Adrenal gland (tissue), 9 donors: ENCODE measurements at regions not wholly inside any gene's neighbourhood (a gene's known extent, or its start where the extent isn't known, plus 50 kb on each side); places are given as distances from the start of the nearest gene placed in this dataset.
"Not testable (repeated sequence)": the region's sequence is repeated elsewhere in the genome, so short reads cannot be mapped to it uniquely, and the experiment has no call there.

ENCODE experiments used
- DNase-seq, 7 donors: peaks; one replicate each; pipeline ENCODE4 v3.0.0-alpha.2; 2019 to 2020
- H3K27ac ChIP-seq, 5 donors: fragments of 200-600 bp; sonication (generic) in 4 of 5; 1 replicate in 3 of 5; 2 replicates in 2 of 5; pipeline versions ENCODE4 v1.5.1 to v1.8.0; 2016 to 2020; ENCODE audit warnings: mild to moderate bottlenecking in 1 of 5
- H3K27me3 ChIP-seq: fragments of 200-600 bp; 2 replicates; pipeline ENCODE4 v1.8.0; 2021
- H3K36me3 ChIP-seq, 2 donors: fragments of 200-600 bp; replicated peaks in 1 of 2; 1 replicate in 1 of 2; 2 replicates in 1 of 2; pipeline versions ENCODE4 v1.5.1 to v1.8.0; 2018 to 2022
- H3K4me1 ChIP-seq, 2 donors: fragments of 200-600 bp; replicated peaks in 1 of 2; 1 replicate in 1 of 2; 2 replicates in 1 of 2; pipeline versions ENCODE4 v1.5.1 to v1.8.0; 2018 to 2021
- H3K4me3 ChIP-seq, 4 donors: fragments of 200-600 bp; sonication (generic) in 3 of 4; one replicate each; pipeline ENCODE4 v1.5.1; 2016 to 2018
- H3K9me3 ChIP-seq, 3 donors: fragments of 200-600 bp; sonication (generic) in 1 of 3; replicated peaks in 1 of 3; 1 replicate in 2 of 3; 2 replicates in 1 of 3; pipeline versions ENCODE4 v1.5.1 to v1.8.0; 2016 to 2021
- POLR2A ChIP-seq, 2 donors: fragments of 450-650 bp; IDR thresholded peaks; one replicate each; pipeline ENCODE4 v1.6.1; 2017; ENCODE audit warnings: antibody characterized with exemption in 2 of 2, mild to moderate bottlenecking in 2 of 2, moderate library complexity in 1 of 2
- WGBS, 4 donors: extraction: QIAGEN DNeasy Blood & Tissue Kit in 2 of 4; methylation state at CpG; one replicate each; pipeline versions ENCODE4 v1.1.5 to v1.1.7; 2013 to 2017; 5-methylcytosine and 5-hydroxymethylcytosine counted together
- intact Hi-C, 2 donors: fragments of 100-400 bp; cut with DNase I; formaldehyde crosslinking; loops; one replicate each; pipeline versions ENCODE4 v1.14.1 to v1.15.0; 2022 to 2023
- TF ChIP-seq, protein P1 (sequence below), 6 experiments: fragments of 450-650 bp in 4 of 6; fragments of 200-600 bp in 2 of 6; sonication (generic) in 1 of 6; IDR thresholded peaks; 1 replicate in 5 of 6; 2 replicates in 1 of 6; pipeline versions ENCODE4 v1.5.1 to v1.8.0; 2016 to 2021; ENCODE audit warnings: antibody characterized with exemption in 6 of 6, mild to moderate bottlenecking in 2 of 6, moderate library complexity in 1 of 6
- donor health status: healthy with polysubstance abuse.
- donor health status: Bipolar disorder and iron deficiency.
- donor health status: DM: yes; HTN: yes; CAD: no.
- donor health status: DM: no; HTN: no; CAD: no.
- donor health status: DM: no; HTN: no; CAD: no.

DNA sequence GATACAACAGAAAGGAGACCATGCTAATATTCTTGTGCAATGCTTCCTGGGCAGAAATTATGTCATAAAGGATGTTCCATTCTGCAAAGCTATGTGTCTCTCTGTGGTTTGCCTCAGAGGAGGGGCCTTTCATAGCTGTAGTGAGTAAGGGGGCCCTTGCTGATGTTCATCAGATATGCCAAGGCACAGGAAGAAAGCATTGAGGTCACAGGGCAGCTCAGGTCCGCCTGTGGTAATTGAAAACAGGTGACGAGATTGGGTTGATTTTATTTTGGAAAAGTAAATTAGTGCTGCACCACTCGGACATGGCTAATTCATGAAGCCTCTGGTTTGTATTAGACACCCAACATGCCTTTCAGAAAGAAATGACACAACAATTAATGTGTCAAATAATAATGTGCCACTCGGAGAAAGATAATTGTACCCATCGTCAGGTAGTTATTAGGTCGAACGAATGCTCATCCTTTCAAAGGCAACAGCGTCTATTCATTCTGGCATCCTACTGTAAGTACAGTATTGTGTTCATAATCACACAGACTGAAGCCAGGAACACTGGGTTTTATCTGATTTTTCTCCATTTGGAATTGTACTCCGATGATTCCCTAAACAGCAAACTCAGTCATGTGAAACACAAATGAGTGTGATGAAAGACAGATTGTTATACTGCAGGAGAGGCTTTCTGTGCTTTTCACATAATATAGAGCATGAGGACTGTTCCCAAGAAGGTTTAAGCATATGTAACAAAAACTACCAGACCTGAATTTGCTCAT lies 421.6 kb upstream of the KLF12 start:
- H3K27ac ChIP-seq, result no peak overlapping the region
- DNase-seq, result no peak
- intact Hi-C loops, result no loop called here
- H3K4me1 ChIP-seq, result no peaks in the 10 kb centered on the region
- 72 to 87% (median 79%) methylated on average over 9 of the region's 9 CpGs for WGBS, 4 donors
- H3K36me3 ChIP-seq, result no peaks in the 10 kb centered on the region
- TF ChIP-seq, protein P1, sequence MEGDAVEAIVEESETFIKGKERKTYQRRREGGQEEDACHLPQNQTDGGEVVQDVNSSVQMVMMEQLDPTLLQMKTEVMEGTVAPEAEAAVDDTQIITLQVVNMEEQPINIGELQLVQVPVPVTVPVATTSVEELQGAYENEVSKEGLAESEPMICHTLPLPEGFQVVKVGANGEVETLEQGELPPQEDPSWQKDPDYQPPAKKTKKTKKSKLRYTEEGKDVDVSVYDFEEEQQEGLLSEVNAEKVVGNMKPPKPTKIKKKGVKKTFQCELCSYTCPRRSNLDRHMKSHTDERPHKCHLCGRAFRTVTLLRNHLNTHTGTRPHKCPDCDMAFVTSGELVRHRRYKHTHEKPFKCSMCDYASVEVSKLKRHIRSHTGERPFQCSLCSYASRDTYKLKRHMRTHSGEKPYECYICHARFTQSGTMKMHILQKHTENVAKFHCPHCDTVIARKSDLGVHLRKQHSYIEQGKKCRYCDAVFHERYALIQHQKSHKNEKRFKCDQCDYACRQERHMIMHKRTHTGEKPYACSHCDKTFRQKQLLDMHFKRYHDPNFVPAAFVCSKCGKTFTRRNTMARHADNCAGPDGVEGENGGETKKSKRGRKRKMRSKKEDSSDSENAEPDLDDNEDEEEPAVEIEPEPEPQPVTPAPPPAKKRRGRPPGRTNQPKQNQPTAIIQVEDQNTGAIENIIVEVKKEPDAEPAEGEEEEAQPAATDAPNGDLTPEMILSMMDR (IDR thresholded peaks at IDR 0.05), result no peak
- no peak for TF ChIP-seq POLR2A (IDR thresholded peaks at IDR 0.05)
- no peak overlapping the region for H3K4me3 ChIP-seq
- H3K9me3 ChIP-seq, result no peaks in the 10 kb centered on the region
- no peaks in the 10 kb centered on the region for H3K27me3 ChIP-seq

DNA sequence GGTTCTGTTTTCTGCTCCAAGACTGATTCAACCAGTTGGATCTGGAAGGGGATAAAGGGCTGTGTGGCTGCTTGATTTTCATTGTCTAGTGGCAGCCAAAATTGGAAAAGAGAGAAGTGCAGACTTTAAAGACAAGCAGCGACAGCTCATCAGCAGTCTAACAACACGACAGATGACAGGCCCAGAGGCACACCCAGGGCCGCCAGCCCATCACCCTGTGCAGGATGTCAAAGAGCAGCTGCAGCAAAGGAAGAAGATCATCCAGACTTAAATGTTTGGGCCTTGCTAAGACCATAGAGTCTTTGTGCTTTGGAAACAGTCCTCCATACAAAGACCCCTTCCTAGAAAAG lies 421.0 kb upstream of the KLF12 start:
- TF ChIP-seq, protein P1 (IDR thresholded peaks at IDR 0.05), result no peak
- TF ChIP-seq POLR2A (IDR thresholded peaks at IDR 0.05), result no peak
- intact Hi-C loops, result no loop called here
- Histone ChIP-seq H3K27me3 (no peaks in the 10 kb centered on the region), H3K27ac (no peak overlapping the region), H3K36me3 (no peaks in the 10 kb centered on the region), H3K4me1 (no peaks in the 10 kb centered on the region), H3K9me3 (no peaks in the 10 kb centered on the region), H3K4me3 (no peak overlapping the region)
- no peak for DNase-seq
- 84 to 95% (median 89%) methylated on average over 3 of the region's 3 CpGs for WGBS, 4 donors

DNA sequence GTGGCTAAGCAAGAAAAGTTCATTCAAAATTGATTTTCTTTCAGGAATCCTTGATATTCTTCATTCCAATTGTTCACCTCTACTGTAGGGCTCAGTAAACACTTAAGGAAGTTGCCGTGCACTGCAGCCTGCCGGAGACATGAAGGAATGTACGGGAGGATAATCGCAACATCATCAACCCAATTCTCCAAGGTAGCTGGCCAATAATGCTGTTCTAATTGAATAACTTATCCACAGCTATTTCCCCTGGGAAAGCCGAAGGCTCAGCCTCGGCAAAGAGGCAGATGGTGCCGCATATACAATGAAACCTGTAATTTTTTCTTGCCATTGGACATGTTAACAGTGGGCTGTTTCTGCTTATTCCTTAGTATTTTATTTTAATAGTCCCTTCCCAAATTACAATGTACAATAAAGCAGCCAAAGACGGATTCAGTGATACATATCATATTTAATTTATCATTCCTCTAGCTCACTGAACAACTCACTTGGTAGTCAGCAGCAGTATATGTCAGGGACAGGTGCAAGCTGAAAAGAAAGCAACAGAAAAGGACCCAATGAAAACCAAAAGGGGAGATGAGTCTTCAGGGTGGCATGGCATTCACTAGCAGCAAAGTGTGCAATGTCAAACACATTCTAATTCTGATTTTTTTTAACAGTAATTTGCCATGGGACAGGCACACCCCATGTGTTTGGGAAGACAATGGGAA lies 420.5 kb upstream of the KLF12 start:
- H3K4me3 ChIP-seq, result no peak overlapping the region
- intact Hi-C loops, result no loop called here

DNA sequence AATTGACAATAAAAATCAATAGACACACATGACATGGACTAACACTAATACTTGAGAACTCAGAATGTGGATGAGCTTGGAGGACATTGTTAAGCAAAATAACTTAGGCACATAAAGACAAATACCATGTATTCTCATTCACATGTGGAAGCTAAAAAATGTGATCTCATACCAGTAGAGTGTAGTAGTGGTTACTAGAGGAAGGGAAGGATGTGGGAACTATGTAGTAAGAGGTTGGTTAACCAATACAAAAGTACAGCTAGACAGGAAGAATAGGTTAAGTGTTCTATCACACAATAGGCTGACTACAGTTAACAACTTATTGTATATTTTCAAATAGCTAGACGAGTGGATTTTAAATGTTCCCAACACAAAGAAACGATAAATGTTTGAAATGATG lies 415.8 kb upstream of the KLF12 start:
- H3K27me3 ChIP-seq, result no peaks in the 10 kb centered on the region
- intact Hi-C loops, result no loop called here
- no peaks in the 10 kb centered on the region for H3K36me3 ChIP-seq
- no peak for TF ChIP-seq POLR2A (IDR thresholded peaks at IDR 0.05)
- TF ChIP-seq, protein P1 (IDR thresholded peaks at IDR 0.05), result no peak
- H3K9me3 ChIP-seq, result no peaks in the 10 kb centered on the region
- H3K4me3 ChIP-seq, result no peak overlapping the region
- no peaks in the 10 kb centered on the region for H3K4me1 ChIP-seq
- DNase-seq, result no peak
- H3K27ac ChIP-seq, result no peak overlapping the region
- 78 to 95% (median 83%) methylated on average over 2 of the region's 2 CpGs for WGBS, 4 donors

More for the DNA sequence above, 420.5 kb upstream of the KLF12 start:
- no peaks in the 10 kb centered on the region for H3K27me3 ChIP-seq
- WGBS, 4 donors, result 87 to 92% (median 89%) methylated on average over 8 of the region's 8 CpGs
- no peak overlapping the region for H3K27ac ChIP-seq
- TF ChIP-seq POLR2A (IDR thresholded peaks at IDR 0.05), result no peak
- TF ChIP-seq, protein P1 (IDR thresholded peaks at IDR 0.05), result no peak
- DNase-seq, result no peak
- no peaks in the 10 kb centered on the region for H3K4me1 ChIP-seq
- no peaks in the 10 kb centered on the region for H3K36me3 ChIP-seq
- no peaks in the 10 kb centered on the region for H3K9me3 ChIP-seq

DNA sequence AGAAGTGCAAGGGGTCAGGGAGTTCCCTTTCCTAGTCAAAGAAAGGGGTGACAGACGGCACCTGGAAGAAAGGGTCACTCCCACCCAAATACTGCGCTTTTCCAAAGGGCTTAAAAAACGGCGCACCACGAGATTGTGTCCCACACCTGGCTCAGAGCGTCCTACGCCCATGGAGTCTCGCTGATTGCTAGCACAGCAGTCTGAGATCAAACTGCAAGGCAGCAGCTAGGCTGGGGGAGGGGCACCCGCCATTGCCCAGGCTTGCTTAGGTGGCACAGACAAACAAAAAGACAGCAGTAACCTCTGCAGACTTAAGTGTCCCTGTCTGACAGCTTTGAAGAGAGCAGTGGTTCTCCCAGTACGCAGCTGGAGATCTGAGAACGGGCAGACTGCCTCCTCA lies 402.4 kb upstream of the KLF12 start:
- DNase-seq, result not testable (repeated sequence)
- WGBS, 4 donors, result 72 to 91% (median 83%) methylated on average over 9 to 11 of the region's 11 CpGs

More for the DNA sequence above, 402.4 kb upstream of the KLF12 start:
- intact Hi-C loops, H3K27me3 ChIP-seq, H3K4me3 ChIP-seq, H3K27ac ChIP-seq, H3K36me3 ChIP-seq, H3K9me3 ChIP-seq, H3K4me1 ChIP-seq: not testable (repeated sequence)
